ENCODE measurements at regions not wholly inside any gene's neighbourhood (a gene's known extent, or its start where the extent isn't known, plus 50 kb on each side); places are given as distances from the start of the nearest gene placed in this dataset.

- TF ChIP-seq YY1 (IDR thresholded peaks at IDR 0.05) (no peak), CTCF (IDR thresholded peaks at IDR 0.05; ENCODE audit: low read depth, low read length, missing input control) (no peak), NR2F2 (IDR thresholded peaks at IDR 0.05) (no peak), REST (IDR thresholded peaks at IDR 0.05) (no peak)
These were observed 866.7 kb upstream of the PRMT6 start for GRCh38 chr1:106189780-106190179.

Data from liver (tissue), 3 donors.